Retinal pigment epithelial cell (primary cell): ENCODE measurements at regions not wholly inside any gene's neighbourhood (a gene's known extent, or its start where the extent isn't known, plus 50 kb on each side); places are given as distances from the start of the nearest gene placed in this dataset.
A peak's percentile ranks its signal among the peaks of the same experiment; 100 is the strongest.

Experiments used
- DNase-seq: peaks from one replicate; pipeline ENCODE4 v3.0.0-alpha.2; 2010; ENCODE audit warnings: low read depth
- H3K4me3 ChIP-seq: 2 replicates; pipeline ENCODE4 v1.5.1; 2011; ENCODE audit warnings: mild to moderate bottlenecking, low read length, control low read depth, moderate library complexity
- CTCF ChIP-seq: conservative IDR thresholded peaks from 2 replicates; pipeline ENCODE4 v1.5.1; 2011; ENCODE audit warnings: low read depth, low read length, control low read depth, inconsistent platforms

- no peak for DNase-seq
- H3K4me3 ChIP-seq: no peak overlapping the region
- no peak for TF ChIP-seq CTCF
Measured at GRCh38 chr2:67214585-67215185, 182.4 kb upstream of the ETAA1 start.

GRCh38 chr2:67215214-67216055 is 181.7 kb upstream of the ETAA1 start:
- peak; percentile 18 for DNase-seq
- H3K4me3 ChIP-seq: no peak overlapping the region
- peak; percentile 77 for TF ChIP-seq CTCF

GRCh38 chr2:67216103-67216502 is 181.0 kb upstream of the ETAA1 start:
- H3K4me3 ChIP-seq: no peak overlapping the region
- DNase-seq: no peak
- TF ChIP-seq CTCF: no peak

GRCh38 chr2:67216881-67217280 is 180.3 kb upstream of the ETAA1 start:
- no peak for TF ChIP-seq CTCF
- H3K4me3 ChIP-seq: no peak overlapping the region
- DNase-seq: no peak

- no peak for DNase-seq
- TF ChIP-seq CTCF: no peak
- H3K4me3 ChIP-seq: no peak overlapping the region
Measured at GRCh38 chr2:67217398-67217797, 179.7 kb upstream of the ETAA1 start.

- no peak for DNase-seq
- no peak for TF ChIP-seq CTCF
- no peak overlapping the region for H3K4me3 ChIP-seq
Measured at GRCh38 chr2:67218056-67218455, 179.1 kb upstream of the ETAA1 start.

GRCh38 chr2:67219651-67220050 is 177.5 kb upstream of the ETAA1 start:
- DNase-seq: no peak
- H3K4me3 ChIP-seq: no peak overlapping the region
- no peak for TF ChIP-seq CTCF
